HG02610 (cell line): ENCODE measurements at regions not wholly inside any gene's neighbourhood (a gene's known extent, or its start where the extent isn't known, plus 50 kb on each side); places are given as distances from the start of the nearest gene placed in this dataset.

Experiments
- ATAC-seq: cut with Tn5 transposase; IDR thresholded peaks from one replicate; pipeline ENCODE4 v1.9.1; 2021; ENCODE audit warnings: mild to moderate bottlenecking, moderate library complexity; ENCODE audit not compliant: unreplicated experiment

- ATAC-seq = no peak
Observed at GRCh38 chr20:24718277-24718676, 230.8 kb upstream of the CST7 start.

- ATAC-seq = no peak
Observed at GRCh38 chr20:24718696-24719095, 230.4 kb upstream of the CST7 start.

GRCh38 chr20:24720957-24721356 is 228.1 kb upstream of the CST7 start:
- ATAC-seq = no peak

GRCh38 chr20:24721891-24722568 is 227.0 kb upstream of the CST7 start:
- ATAC-seq = no peak

GRCh38 chr20:24722586-24722985 is 226.5 kb upstream of the CST7 start:
- ATAC-seq = no peak

GRCh38 chr20:24723186-24723585 is 225.9 kb upstream of the CST7 start:
- no peak for ATAC-seq

- ATAC-seq = no peak
Observed at GRCh38 chr20:24723647-24724352, 225.3 kb upstream of the CST7 start.

GRCh38 chr20:24724982-24725533 is 224.0 kb upstream of the CST7 start:
- no peak for ATAC-seq

GRCh38 chr20:24727795-24728194 is 221.3 kb upstream of the CST7 start:
- ATAC-seq = no peak

GRCh38 chr20:24729896-24730605 is 219.0 kb upstream of the CST7 start:
- no peak for ATAC-seq

- ATAC-seq = no peak
Observed at GRCh38 chr20:24730750-24731149, 218.3 kb upstream of the CST7 start.

GRCh38 chr20:24731312-24731711 is 217.8 kb upstream of the CST7 start:
- ATAC-seq = no peak

- ATAC-seq = no peak
Observed at GRCh38 chr20:24732076-24732475, 217.0 kb upstream of the CST7 start.

- no peak for ATAC-seq
Observed at GRCh38 chr20:24732599-24732998, 216.5 kb upstream of the CST7 start.

- no peak for ATAC-seq
Observed at GRCh38 chr20:24733416-24733815, 215.7 kb upstream of the CST7 start.

GRCh38 chr20:24734139-24734538 is 214.9 kb upstream of the CST7 start:
- no peak for ATAC-seq

- ATAC-seq = no peak
Observed at GRCh38 chr20:24735263-24735662, 213.8 kb upstream of the CST7 start.

- ATAC-seq = no peak
Observed at GRCh38 chr20:24736131-24736843, 212.8 kb upstream of the CST7 start.

GRCh38 chr20:24736844-24737211 is 212.2 kb upstream of the CST7 start:
- ATAC-seq = no peak

- ATAC-seq = no peak
Observed at GRCh38 chr20:24737212-24737850, 211.7 kb upstream of the CST7 start.
